RWPE2 (cell line): ENCODE measurements at regions not wholly inside any gene's neighbourhood (a gene's known extent, or its start where the extent isn't known, plus 50 kb on each side); places are given as distances from the start of the nearest gene placed in this dataset.

Source experiments
- ATAC-seq: fragments of 200-7000 bp; cut with Tn5 transposase; 3 replicates; pipeline ENCODE4 v1.9.1; 2021; ENCODE audit warnings: low read depth
- DNase-seq: peaks from one replicate; pipeline ENCODE4 v3.0.0-alpha.2; 2020; ENCODE audit warnings: low spot score
- H3K27ac ChIP-seq: fragments of 450-650 bp; 2 replicates; pipeline ENCODE4 v1.5.1; 2017; ENCODE audit warnings: mild to moderate bottlenecking; ENCODE audit not compliant: poor library complexity, severe bottlenecking
- H3K27me3 ChIP-seq: fragments of 250-450 bp; sonication (Bioruptor Pico); 2 replicates; pipeline ENCODE4 v1.5.1; 2021; ENCODE audit warnings: mild to moderate bottlenecking, moderate library complexity; ENCODE audit not compliant: insufficient read depth, poor library complexity, severe bottlenecking
- H3K36me3 ChIP-seq: fragments of 250-450 bp; sonication (Bioruptor Pico); 2 replicates; pipeline ENCODE4 v1.5.1; 2020; ENCODE audit warnings: low read depth, mild to moderate bottlenecking, moderate library complexity
- H3K4me1 ChIP-seq: fragments of 250-450 bp; sonication (Bioruptor Pico); 2 replicates; pipeline ENCODE4 v1.5.1; 2021; ENCODE audit warnings: mild to moderate bottlenecking, moderate library complexity; ENCODE audit not compliant: insufficient read depth, poor library complexity, severe bottlenecking
- H3K4me3 ChIP-seq: fragments of 250-450 bp; sonication (Bioruptor Pico); 2 replicates; pipeline ENCODE4 v1.5.1; 2021; ENCODE audit warnings: mild to moderate bottlenecking, moderate library complexity; ENCODE audit not compliant: severe bottlenecking
- H3K9me3 ChIP-seq: fragments of 250-450 bp; sonication (Bioruptor Pico); 2 replicates; pipeline ENCODE4 v1.5.1; 2021; ENCODE audit warnings: mild to moderate bottlenecking, moderate library complexity; ENCODE audit not compliant: severe bottlenecking
- TF ChIP-seq, protein P1 (sequence below): fragments of 450-650 bp; IDR thresholded peaks from one replicate; pipeline ENCODE4 v1.5.1; 2017; ENCODE audit warnings: mild to moderate bottlenecking, moderate library complexity; ENCODE audit not compliant: poor library complexity, severe bottlenecking

DNA sequence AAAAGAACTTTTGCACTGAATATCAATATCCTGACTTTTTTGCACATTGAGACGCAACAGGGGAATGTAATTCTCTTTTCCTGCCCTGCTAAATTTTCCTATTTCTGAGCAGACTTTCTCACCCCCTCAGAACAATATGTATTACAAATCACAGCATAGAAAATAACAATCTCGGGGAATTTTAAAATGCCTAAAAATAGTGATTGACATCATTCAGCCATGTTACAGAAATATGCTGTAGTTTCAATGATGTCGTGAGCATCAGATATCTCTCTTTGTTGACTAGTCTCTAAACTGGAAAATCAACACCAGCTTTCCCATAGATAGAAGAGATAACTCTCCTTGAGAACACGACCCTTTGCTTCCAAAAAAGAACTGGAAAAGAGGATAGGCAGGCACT lies 166.7 kb downstream of the ZDHHC21 start:
- TF ChIP-seq, protein P1, sequence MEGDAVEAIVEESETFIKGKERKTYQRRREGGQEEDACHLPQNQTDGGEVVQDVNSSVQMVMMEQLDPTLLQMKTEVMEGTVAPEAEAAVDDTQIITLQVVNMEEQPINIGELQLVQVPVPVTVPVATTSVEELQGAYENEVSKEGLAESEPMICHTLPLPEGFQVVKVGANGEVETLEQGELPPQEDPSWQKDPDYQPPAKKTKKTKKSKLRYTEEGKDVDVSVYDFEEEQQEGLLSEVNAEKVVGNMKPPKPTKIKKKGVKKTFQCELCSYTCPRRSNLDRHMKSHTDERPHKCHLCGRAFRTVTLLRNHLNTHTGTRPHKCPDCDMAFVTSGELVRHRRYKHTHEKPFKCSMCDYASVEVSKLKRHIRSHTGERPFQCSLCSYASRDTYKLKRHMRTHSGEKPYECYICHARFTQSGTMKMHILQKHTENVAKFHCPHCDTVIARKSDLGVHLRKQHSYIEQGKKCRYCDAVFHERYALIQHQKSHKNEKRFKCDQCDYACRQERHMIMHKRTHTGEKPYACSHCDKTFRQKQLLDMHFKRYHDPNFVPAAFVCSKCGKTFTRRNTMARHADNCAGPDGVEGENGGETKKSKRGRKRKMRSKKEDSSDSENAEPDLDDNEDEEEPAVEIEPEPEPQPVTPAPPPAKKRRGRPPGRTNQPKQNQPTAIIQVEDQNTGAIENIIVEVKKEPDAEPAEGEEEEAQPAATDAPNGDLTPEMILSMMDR: no peak

DNA sequence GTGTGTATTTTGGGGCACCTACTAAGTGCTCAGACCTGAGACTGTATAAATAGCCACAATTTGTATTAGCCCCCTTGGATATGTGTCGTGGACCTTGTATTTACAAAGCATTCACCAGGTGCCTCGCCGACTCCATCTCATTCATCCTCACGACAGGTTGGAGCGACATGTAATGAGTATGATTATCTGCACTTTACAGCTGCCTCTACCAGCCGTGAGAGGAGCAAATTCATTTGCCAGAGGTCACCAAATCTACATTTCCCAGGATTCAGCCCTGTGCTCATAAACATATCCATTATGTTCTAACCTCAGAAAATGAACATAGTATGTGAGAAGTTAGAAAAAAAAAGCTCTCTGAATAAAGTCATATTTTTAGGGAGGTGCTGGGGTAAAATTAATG lies 167.4 kb downstream of the ZDHHC21 start:
- Histone ChIP-seq H3K4me1 (no peaks in the 10 kb centered on the region), H3K27ac (no peak overlapping the region), H3K9me3 (no peaks in the 10 kb centered on the region), H3K4me3 (no peak overlapping the region), H3K27me3 (peaks cover 32% of the 10 kb centered on the region), H3K36me3 (no peaks in the 10 kb centered on the region)
- DNase-seq (no peak), ATAC-seq (no peak)
- TF ChIP-seq, protein P1: no peak

More for the DNA sequence above, 166.7 kb downstream of the ZDHHC21 start:
- Histone ChIP-seq H3K4me3 (no peak overlapping the region), H3K9me3 (no peaks in the 10 kb centered on the region), H3K27ac (no peak overlapping the region), H3K4me1 (no peaks in the 10 kb centered on the region), H3K36me3 (no peaks in the 10 kb centered on the region), H3K27me3 (peaks cover 32% of the 10 kb centered on the region)
- no peak for ATAC-seq
- no peak for DNase-seq

DNA sequence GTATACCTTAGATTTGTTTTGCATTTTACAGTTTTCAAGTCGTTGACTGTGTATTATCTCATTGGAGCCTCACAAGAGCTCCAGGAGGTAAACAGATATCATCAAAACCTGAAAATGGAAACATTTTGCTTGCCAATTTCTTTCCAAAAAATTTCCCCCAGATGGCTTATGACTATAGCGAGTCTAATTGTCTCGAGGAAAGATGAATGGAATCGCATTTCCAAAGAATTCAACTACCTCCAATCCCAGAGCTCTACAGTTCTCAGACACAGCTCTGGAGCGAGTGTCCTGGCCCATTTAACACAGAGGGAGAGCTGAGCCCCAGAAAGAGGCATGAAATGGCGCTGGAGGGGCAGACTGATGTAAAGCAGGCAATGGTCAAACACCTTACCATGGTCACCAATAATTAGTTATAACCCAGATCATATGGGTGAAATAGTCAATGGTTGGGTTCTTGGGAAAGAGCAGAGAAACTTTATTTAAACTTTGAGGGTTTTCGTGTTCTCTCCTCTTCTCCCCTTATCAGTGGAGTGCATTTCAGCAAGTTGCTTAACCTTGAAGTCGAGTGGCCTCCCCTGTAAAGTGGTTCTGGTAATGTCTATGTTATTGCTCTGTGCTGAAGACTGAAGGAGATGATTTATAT lies 168.2 kb downstream of the ZDHHC21 start:
- Histone ChIP-seq H3K36me3 (no peaks in the 10 kb centered on the region), H3K27ac (no peak overlapping the region), H3K4me3 (no peak overlapping the region), H3K9me3 (no peaks in the 10 kb centered on the region), H3K4me1 (no peaks in the 10 kb centered on the region), H3K27me3 (peaks cover 32% of the 10 kb centered on the region)
- DNase-seq (no peak), ATAC-seq (no peak)
- TF ChIP-seq, protein P1: no peak

DNA sequence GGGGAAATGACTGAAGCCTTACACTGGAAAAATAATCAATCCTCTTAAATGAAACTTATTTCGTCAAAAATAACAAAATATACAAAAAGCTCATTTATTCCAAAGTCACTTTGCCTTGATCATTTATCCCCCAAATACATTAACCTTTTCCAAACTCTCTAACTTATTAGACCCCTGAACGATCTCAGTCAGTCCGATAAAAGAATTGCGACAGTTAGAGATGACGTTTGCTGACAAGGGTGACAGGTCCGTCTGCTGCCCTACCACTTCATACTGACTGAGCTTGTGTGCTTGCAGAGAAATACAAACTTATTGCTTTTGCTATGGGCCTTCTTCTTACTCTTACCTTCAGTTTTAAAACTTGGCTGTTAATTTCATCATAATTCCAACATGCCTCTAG lies 169.7 kb downstream of the ZDHHC21 start:
- no peaks in the 10 kb centered on the region for H3K4me1 ChIP-seq
- TF ChIP-seq, protein P1: no peak
- H3K27me3 ChIP-seq: peaks cover 26% of the 10 kb centered on the region
- no peaks in the 10 kb centered on the region for H3K36me3 ChIP-seq
- no peaks in the 10 kb centered on the region for H3K9me3 ChIP-seq
- no peak for ATAC-seq
- H3K4me3 ChIP-seq: no peak overlapping the region
- DNase-seq: no peak
- no peak overlapping the region for H3K27ac ChIP-seq

DNA sequence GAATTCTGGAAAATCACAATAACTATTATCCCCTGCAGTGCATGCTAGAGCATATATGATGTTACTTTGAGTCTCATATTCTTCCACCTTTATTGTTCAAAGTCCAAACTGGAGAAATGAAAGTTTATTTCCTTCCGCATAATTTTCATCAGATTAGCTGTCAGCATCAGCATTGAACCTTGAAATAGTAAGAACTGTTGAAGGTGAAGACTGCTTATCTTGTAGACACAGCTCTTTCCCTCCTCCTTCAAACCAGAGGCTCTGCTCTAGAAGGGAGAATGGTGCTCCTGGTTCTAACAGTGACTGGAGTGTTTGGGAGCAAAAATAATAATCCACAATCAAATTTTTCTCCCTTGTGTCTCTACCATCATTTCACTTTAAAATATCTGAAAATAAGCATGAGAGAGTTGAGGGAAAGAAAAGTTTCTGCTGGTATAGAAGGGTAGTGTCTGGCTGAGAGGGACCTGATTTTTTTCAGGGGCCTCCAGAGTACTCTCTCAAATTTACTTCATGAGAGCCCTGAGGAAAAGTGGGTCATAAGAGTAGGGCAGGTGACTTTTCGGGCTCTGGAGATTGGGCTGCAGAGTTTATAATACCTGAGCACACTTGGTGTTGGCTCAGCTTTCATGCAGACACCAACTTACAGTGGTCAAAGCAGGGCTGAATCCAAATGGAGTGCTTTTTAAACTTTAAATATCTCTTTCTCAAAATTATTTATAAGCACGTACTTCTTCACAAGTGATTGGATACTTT lies 170.4 kb downstream of the ZDHHC21 start:
- TF ChIP-seq, protein P1: no peak
- H3K9me3 ChIP-seq: no peaks in the 10 kb centered on the region
- ATAC-seq (no peak), DNase-seq (no peak)
- H3K4me1 ChIP-seq: no peaks in the 10 kb centered on the region
- no peak overlapping the region for H3K27ac ChIP-seq
- H3K27me3 ChIP-seq: peaks cover 19% of the 10 kb centered on the region
- H3K36me3 ChIP-seq: no peaks in the 10 kb centered on the region
- H3K4me3 ChIP-seq: no peak overlapping the region
